BLaER1 (cell line): ENCODE measurements at regions not wholly inside any gene's neighbourhood (a gene's known extent, or its start where the extent isn't known, plus 50 kb on each side); places are given as distances from the start of the nearest gene placed in this dataset.

Experiments used
- H3K27ac ChIP-seq: shearing (Covaris generic); formaldehyde crosslinking; 2 replicates; pipeline ENCODE4 v1.8.1; 2022
- H3K27me3 ChIP-seq: shearing (Covaris generic); formaldehyde crosslinking; 2 replicates; pipeline ENCODE4 v1.8.1; 2022
- H3K36me3 ChIP-seq: shearing (Covaris generic); formaldehyde crosslinking; 2 replicates; pipeline ENCODE4 v1.8.1; 2022
- H3K4me1 ChIP-seq: shearing (Covaris generic); formaldehyde crosslinking; 2 replicates; pipeline ENCODE4 v1.8.1; 2022
- H3K4me2 ChIP-seq: shearing (Covaris generic); formaldehyde crosslinking; 2 replicates; pipeline ENCODE4 v1.8.1; 2022
- H3K4me3 ChIP-seq: shearing (Covaris generic); formaldehyde crosslinking; 2 replicates; pipeline ENCODE4 v1.8.1; 2022
- H3K9ac ChIP-seq: shearing (Covaris generic); formaldehyde crosslinking; 2 replicates; pipeline ENCODE4 v1.8.1; 2022
- H3K9me3 ChIP-seq: shearing (Covaris generic); formaldehyde crosslinking; 2 replicates; pipeline ENCODE4 v1.8.1; 2022
- H4K20me1 ChIP-seq: shearing (Covaris generic); formaldehyde crosslinking; 2 replicates; pipeline ENCODE4 v1.8.1; 2022
- Cebpa-rat ChIP-seq: shearing (Covaris generic); IDR thresholded peaks from 2 replicates; pipeline ENCODE4 v1.8.1; 2022

DNA sequence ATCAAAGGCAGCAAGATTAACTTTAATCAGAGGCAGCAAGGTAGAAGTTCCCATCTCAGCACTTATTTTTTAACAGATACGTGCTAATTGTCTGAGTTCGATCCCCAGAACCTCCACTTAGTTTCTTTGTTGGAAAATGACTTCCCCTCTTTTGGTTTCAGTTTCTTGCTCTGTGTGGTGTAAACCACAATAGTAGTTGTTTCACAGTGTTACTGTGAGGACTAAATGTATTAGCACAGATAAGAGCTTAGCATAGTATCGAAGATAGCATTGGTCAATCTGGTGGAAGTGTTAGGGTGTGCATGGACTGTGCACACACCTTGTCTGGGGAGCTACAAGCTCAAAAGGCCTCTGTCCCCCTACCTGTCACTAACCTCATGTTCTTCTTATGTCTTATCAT is 988.3 kb upstream of the GYPC start:
- Histone ChIP-seq H3K9me3 (no peaks in the 10 kb centered on the region), H3K4me3 (no peak overlapping the region), H3K9ac (no peak overlapping the region), H3K36me3 (no peaks in the 10 kb centered on the region), H3K27ac (no peak overlapping the region), H3K4me2 (no peak overlapping the region), H4K20me1 (no peaks in the 10 kb centered on the region), H3K27me3 (no peaks in the 10 kb centered on the region), H3K4me1 (peaks cover 14% of the 10 kb centered on the region)
- TF ChIP-seq Cebpa-rat = no peak

DNA sequence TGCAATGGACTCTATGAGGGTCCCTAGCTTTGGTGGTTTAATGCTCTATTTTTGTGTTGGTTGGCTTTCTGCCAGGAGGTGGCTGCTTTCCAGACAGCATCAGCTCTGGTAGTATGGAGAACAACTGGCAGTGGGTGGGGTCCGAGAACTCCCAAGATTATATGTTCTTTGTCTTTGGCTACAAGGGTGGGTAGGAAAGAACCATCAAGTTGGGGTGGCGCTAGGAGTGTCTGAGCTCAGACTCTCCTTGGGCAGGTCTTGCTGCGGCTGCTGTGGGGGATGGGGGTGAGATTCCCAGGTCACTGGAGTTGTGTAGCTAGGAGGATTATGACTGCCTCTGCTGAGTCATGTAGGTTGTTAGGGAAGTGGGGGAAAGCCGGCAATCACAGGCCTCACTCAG is 976.1 kb upstream of the GYPC start:
- 0 out of 2 replicates have a peak, but pooled peaks cover 4% of the 10 kb centered on the region for H3K9me3 ChIP-seq
- H3K36me3 ChIP-seq = no peaks in the 10 kb centered on the region
- H3K27me3 ChIP-seq = no peaks in the 10 kb centered on the region
- H3K9ac ChIP-seq = no peak overlapping the region
- H3K27ac ChIP-seq = no peak overlapping the region
- H3K4me2 ChIP-seq = no peak overlapping the region
- TF ChIP-seq Cebpa-rat = no peak
- H3K4me1 ChIP-seq = no peaks in the 10 kb centered on the region
- no peak overlapping the region for H3K4me3 ChIP-seq
- no peaks in the 10 kb centered on the region for H4K20me1 ChIP-seq

DNA sequence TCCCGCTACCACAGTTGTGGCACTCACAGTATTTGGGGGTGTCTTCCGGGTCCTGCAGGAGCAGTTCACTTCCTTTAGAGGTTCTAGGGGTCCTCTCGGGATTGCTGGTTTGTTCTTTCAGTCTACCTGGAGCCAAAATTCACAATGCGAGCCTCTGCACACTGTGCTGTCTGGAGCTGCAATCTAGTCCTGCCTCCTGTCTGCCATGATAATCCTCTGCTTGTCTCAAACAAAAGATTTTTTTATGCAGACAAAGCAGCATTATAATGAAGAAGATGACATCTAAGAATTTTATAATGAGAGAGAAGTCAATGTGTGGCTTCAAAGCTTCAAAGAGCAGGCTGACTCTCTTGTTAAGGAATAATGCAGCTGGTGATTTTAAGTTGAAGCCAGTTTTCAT is 975.1 kb upstream of the GYPC start:
- Histone ChIP-seq H4K20me1 (no peaks in the 10 kb centered on the region), H3K36me3 (no peaks in the 10 kb centered on the region), H3K4me2 (no peak overlapping the region), H3K4me1 (no peaks in the 10 kb centered on the region), H3K27me3 (no peaks in the 10 kb centered on the region), H3K9ac (no peak overlapping the region), H3K27ac (no peak overlapping the region), H3K9me3 (0 out of 2 replicates have a peak, but pooled peaks cover 4% of the 10 kb centered on the region), H3K4me3 (no peak overlapping the region)
- TF ChIP-seq Cebpa-rat = no peak

DNA sequence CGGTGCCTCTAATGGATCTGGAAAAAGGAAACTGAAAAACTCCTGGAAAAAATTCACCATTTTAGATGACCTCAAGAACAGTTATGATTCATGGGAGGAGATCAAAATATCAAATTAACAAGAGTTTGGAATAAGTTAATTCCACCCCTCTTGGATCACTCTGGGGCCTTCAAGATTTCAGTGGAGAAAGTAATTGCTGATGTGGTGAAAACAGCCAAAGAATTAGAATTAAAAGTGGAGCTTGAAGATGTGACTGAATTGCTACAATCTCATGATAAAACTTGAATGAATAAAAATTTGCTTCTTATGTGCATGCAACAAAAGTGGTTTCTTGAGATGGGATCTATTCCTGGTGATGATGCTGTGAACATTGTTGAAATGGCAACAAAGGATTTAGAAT is 974.4 kb upstream of the GYPC start:
- H3K4me1 ChIP-seq = no peaks in the 10 kb centered on the region
- 0 out of 2 replicates have a peak, but pooled peaks cover 4% of the 10 kb centered on the region for H3K9me3 ChIP-seq
- H3K4me2 ChIP-seq = no peak overlapping the region
- TF ChIP-seq Cebpa-rat = no peak
- no peaks in the 10 kb centered on the region for H3K27me3 ChIP-seq
- H3K9ac ChIP-seq = no peak overlapping the region
- no peak overlapping the region for H3K4me3 ChIP-seq
- H4K20me1 ChIP-seq = no peaks in the 10 kb centered on the region
- no peaks in the 10 kb centered on the region for H3K36me3 ChIP-seq
- no peak overlapping the region for H3K27ac ChIP-seq

DNA sequence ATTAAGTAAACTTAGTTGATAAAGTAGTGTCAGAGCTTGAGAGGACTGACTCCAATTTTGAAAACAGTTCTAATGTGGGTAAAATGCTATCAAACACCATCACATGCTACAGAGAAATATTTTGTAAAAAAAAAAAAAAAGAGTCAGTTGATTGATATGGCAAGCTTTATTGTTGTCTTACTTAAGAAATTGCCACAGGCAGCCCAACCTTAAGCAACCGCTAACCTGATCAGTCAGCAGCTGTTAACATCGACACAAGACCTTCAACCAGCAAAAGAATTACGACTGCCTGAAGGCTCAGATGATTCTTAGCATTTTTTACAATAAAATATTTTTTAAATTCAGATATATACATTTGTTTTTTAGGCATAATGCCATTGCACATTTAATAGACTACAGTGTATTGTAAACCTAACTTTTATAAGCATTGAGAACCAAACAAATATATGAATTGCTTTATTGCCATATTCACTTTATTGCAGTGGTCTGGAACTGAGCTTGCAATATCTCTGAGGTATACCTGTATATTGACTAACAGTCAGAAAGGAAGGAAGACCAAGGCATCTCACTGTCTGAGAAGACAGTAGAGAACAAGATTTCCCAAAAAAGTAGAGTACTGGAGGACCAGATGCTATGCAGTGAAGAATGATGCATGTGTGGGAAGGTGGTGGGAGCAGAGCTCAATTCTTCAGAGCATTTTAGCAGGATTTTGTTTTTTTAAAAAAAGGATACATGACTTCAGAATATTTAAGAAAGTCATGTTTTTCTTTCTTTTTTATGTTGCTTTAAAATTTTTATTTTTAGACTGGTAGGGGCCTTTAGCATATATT is 973.8 kb upstream of the GYPC start:
- Histone ChIP-seq H3K27me3 (no peaks in the 10 kb centered on the region), H4K20me1 (no peaks in the 10 kb centered on the region), H3K4me2 (no peak overlapping the region), H3K27ac (no peak overlapping the region), H3K36me3 (no peaks in the 10 kb centered on the region), H3K4me3 (no peak overlapping the region), H3K4me1 (no peaks in the 10 kb centered on the region), H3K9me3 (0 out of 2 replicates have a peak, but pooled peaks cover 4% of the 10 kb centered on the region), H3K9ac (no peak overlapping the region)
- no peak for TF ChIP-seq Cebpa-rat

DNA sequence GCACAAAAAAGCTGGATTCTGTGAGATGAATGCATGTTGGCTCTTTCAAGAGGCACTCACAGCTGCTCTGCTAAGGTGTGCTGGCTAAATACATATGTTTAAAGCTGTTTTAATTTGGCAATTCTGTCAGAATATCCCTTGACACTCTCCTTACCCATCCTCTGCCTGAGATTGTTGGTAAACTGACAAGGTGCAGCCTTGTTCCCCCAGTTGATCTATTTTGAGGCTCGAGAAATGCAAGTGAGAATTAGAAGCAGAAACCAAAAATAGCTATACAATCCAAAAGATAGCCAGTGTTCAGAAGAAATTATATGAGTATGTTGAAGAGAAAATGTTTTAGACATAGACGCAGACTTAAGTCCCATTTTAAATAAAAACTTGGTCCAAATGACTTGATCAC is 971.7 kb upstream of the GYPC start:
- no peaks in the 10 kb centered on the region for H3K36me3 ChIP-seq
- H3K9ac ChIP-seq = no peak overlapping the region
- no peaks in the 10 kb centered on the region for H3K4me1 ChIP-seq
- H3K27ac ChIP-seq = no peak overlapping the region
- TF ChIP-seq Cebpa-rat = no peak
- no peaks in the 10 kb centered on the region for H3K27me3 ChIP-seq
- H3K4me3 ChIP-seq = no peak overlapping the region
- H3K9me3 ChIP-seq = 0 out of 2 replicates have a peak, but pooled peaks cover 4% of the 10 kb centered on the region
- H4K20me1 ChIP-seq = no peaks in the 10 kb centered on the region
- no peak overlapping the region for H3K4me2 ChIP-seq

DNA sequence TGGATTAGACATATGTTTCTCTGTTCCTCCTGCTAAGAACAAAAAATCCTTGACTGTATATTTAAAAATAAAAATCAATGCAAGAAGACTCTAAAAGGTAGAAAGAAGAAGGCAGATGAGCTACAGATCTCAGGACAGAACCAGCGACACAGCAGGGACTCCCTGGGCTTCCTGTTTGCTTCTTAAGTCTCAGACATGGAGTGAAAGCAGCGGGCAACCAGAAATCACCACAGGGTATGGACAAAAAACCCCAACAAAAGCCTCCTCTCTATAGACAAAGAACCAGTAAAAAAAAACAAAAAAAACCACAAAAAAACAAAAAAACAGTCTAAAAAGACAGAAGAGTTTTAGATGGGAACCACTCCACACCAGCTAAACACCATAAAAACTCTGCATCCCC is 971.0 kb upstream of the GYPC start:
- Histone ChIP-seq H3K4me2 (no peak overlapping the region), H3K9ac (no peak overlapping the region)
- no peak for TF ChIP-seq Cebpa-rat

DNA sequence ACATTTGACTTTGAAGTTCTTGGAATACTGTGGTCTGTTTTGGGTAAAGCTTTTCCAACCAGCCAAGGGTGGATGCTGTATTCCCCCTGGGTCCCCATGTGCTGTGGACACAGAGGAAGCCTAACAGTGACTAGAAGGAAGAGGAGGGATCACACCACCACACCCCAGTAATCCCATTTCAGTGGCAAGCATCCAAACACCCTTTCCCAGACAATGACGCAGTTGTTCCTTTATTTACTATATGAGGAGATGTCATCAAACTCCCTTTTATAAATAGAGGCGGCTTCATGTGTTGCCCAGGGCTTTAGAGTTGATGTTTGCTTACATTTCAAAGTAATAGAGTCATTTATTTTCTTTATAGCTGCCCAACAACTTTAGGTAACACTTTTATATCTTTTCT is 959.4 kb upstream of the GYPC start:
- Histone ChIP-seq H3K9ac (no peak overlapping the region), H3K36me3 (no peaks in the 10 kb centered on the region), H3K9me3 (no peaks in the 10 kb centered on the region), H3K27ac (no peak overlapping the region), H3K27me3 (no peaks in the 10 kb centered on the region), H3K4me2 (no peak overlapping the region), H3K4me3 (no peak overlapping the region), H4K20me1 (no peaks in the 10 kb centered on the region), H3K4me1 (no peaks in the 10 kb centered on the region)
- TF ChIP-seq Cebpa-rat = no peak

More for the DNA sequence above, 971.0 kb upstream of the GYPC start:
- Histone ChIP-seq H3K27me3 (no peaks in the 10 kb centered on the region), H3K36me3 (no peaks in the 10 kb centered on the region), H3K4me3 (no peak overlapping the region), H3K4me1 (no peaks in the 10 kb centered on the region), H3K27ac (no peak overlapping the region), H4K20me1 (no peaks in the 10 kb centered on the region), H3K9me3 (0 out of 2 replicates have a peak, but pooled peaks cover 4% of the 10 kb centered on the region)

DNA sequence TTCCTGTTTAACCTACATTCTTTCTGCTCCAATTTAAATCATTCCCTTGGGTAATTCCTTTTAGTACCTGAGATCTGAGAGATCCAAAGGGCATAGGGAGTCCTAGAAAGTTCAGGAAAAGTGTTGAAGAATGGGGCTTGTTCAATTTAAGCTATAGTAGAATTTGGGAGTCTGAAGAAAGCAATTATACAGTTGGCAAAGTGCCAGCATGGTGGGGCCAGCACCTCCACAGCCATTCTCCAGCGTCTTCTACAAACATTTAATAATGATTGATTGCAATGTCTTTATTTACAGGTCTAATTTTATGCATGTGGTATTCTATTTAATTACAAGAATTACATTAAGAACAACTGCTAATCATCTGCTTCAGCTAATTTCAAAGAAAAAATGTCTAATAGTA is 957.7 kb upstream of the GYPC start:
- Histone ChIP-seq H3K4me3 (no peak overlapping the region), H3K4me2 (no peak overlapping the region), H3K27ac (no peak overlapping the region), H3K9ac (no peak overlapping the region), H3K4me1 (no peaks in the 10 kb centered on the region), H3K36me3 (no peaks in the 10 kb centered on the region), H4K20me1 (no peaks in the 10 kb centered on the region), H3K9me3 (no peaks in the 10 kb centered on the region), H3K27me3 (no peaks in the 10 kb centered on the region)
- no peak for TF ChIP-seq Cebpa-rat

DNA sequence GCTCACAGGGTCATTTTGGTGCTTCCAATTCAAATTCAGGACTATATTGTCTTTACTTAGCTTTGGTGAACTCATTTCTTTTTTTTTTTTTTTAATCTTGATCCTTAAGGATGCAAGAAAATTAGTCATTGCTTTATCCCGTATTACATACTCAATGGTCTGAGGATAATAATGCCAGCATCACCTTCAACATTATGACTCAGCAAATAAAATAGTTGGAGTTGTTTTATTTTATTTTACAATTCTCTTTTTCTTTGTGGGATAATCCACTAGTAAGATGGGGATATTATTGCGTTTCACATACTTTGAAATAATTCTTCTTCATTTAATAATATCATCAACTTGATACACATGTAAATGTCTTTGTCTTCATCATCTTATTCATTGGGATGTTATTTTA is 954.9 kb upstream of the GYPC start:
- TF ChIP-seq Cebpa-rat = no peak
- no peaks in the 10 kb centered on the region for H3K27me3 ChIP-seq
- no peak overlapping the region for H3K4me3 ChIP-seq
- no peaks in the 10 kb centered on the region for H3K36me3 ChIP-seq
- H3K4me2 ChIP-seq = no peak overlapping the region
- no peak overlapping the region for H3K9ac ChIP-seq
- no peak overlapping the region for H3K27ac ChIP-seq
- H3K4me1 ChIP-seq = no peaks in the 10 kb centered on the region
- no peaks in the 10 kb centered on the region for H4K20me1 ChIP-seq
- no peaks in the 10 kb centered on the region for H3K9me3 ChIP-seq

DNA sequence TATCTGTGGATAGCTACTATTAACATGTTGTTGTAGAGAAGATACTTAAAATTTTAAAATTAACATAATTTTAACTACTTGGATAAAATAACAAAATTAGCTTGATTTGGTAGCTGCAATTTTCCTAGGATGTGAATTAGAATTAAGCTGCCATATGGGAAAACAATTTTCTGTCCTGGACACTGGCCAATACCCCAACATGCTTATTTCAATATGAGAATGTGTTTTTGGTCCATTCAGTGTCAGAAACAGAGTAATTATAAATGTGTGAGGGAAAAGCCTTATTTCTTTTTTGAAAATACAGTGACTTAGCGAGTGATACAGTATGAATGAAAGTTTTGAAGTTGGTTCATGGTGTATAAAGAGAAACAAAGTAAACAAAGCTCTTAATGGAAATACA is 948.3 kb upstream of the GYPC start:
- no peak overlapping the region for H3K9ac ChIP-seq
- H3K27ac ChIP-seq = no peak overlapping the region
- no peaks in the 10 kb centered on the region for H4K20me1 ChIP-seq
- no peak overlapping the region for H3K4me2 ChIP-seq
- no peak for TF ChIP-seq Cebpa-rat
- H3K9me3 ChIP-seq = no peaks in the 10 kb centered on the region
- no peak overlapping the region for H3K4me3 ChIP-seq
- no peaks in the 10 kb centered on the region for H3K27me3 ChIP-seq
- H3K36me3 ChIP-seq = no peaks in the 10 kb centered on the region
- no peaks in the 10 kb centered on the region for H3K4me1 ChIP-seq
